IMR-90 (cell line): ENCODE measurements at regions not wholly inside any gene's neighbourhood (a gene's known extent, or its start where the extent isn't known, plus 50 kb on each side); places are given as distances from the start of the nearest gene placed in this dataset.

Experiments
- ATAC-seq: fragments of 200-7000 bp; cut with Tn5 transposase; 2 replicates; pipeline ENCODE4 v1.9.1; 2020; ENCODE audit warnings: low read depth, mild to moderate bottlenecking, moderate library complexity
- BruUV-seq: library from RNA; stranded (reverse); fragments of 400-500 nt; replicated peaks from 2 replicates; lab custom pipeline; 2021; lab: Mats Ljungman, UMichigan
- CTCF ChIA-PET: fragments of 300-600 bp; formaldehyde crosslinking; extraction: SDS; loops from one replicate; lab custom pipeline; 2021; ENCODE audit warnings: antibody characterized with exemption; lab: Yijun Ruan, JAX
- POLR2A ChIA-PET: fragments of 300-600 bp; sonication (Branson Sonifier 250); formaldehyde crosslinking; loops from one replicate; lab custom pipeline; 2022; ENCODE audit warnings: antibody characterized with exemption; ENCODE audit not compliant: unreplicated experiment; lab: Charles Lee
- DNase-seq: peaks from one replicate; pipeline ENCODE4 v3.0.0; 2013
- H2AFZ ChIP-seq: replicated peaks from 2 replicates; pipeline ENCODE3; 2013; ENCODE audit warnings: low read length, mild to moderate bottlenecking; ENCODE audit not compliant: poor library complexity
- H2AK5ac ChIP-seq: 2 replicates; pipeline ENCODE4 v1.6.1; 2013; ENCODE audit warnings: low read depth, low read length, inconsistent platforms
- H2AK9ac ChIP-seq: replicated peaks from 2 replicates; pipeline ENCODE3; 2013; ENCODE audit warnings: mild to moderate bottlenecking, low read depth, low read length, moderate library complexity; ENCODE audit not compliant: poor library complexity
- H2BK120ac ChIP-seq: 2 replicates; pipeline ENCODE4 v1.6.1; 2013; ENCODE audit warnings: low read depth, low read length, inconsistent platforms
- H2BK15ac ChIP-seq: 3 replicates; pipeline ENCODE4 v1.6.1; 2013; ENCODE audit warnings: low read depth, low read length, inconsistent platforms
- H2BK20ac ChIP-seq: 2 replicates; pipeline ENCODE4 v1.6.1; 2013; ENCODE audit warnings: low read depth, mild to moderate bottlenecking, inconsistent platforms, low read length, moderate library complexity
- H2BK5ac ChIP-seq: 2 replicates; pipeline ENCODE4 v1.6.1; 2013; ENCODE audit warnings: mild to moderate bottlenecking, low read depth, low read length, inconsistent platforms; ENCODE audit not compliant: poor library complexity, severe bottlenecking
- H3K14ac ChIP-seq: replicated peaks from 2 replicates; pipeline ENCODE4 v1.6.1; 2013; ENCODE audit warnings: low read depth, low read length, inconsistent platforms
- H3K18ac ChIP-seq: 2 replicates; pipeline ENCODE4 v1.6.1; 2013; ENCODE audit warnings: low read depth, low read length, control low read depth
- H3K23ac ChIP-seq: 2 replicates; pipeline ENCODE4 v1.6.1; 2013; ENCODE audit warnings: low read depth, low read length, inconsistent platforms
- H3K27ac ChIP-seq: 2 replicates; pipeline ENCODE4 v1.5.1; 2013; ENCODE audit warnings: mild to moderate bottlenecking, control low read depth, low read length; ENCODE audit not compliant: insufficient read depth
- H3K27me3 ChIP-seq: 2 replicates; pipeline ENCODE4 v1.6.1; 2013; ENCODE audit warnings: low read length; ENCODE audit not compliant: control insufficient read depth, insufficient read depth
- H3K36me3 ChIP-seq: 2 replicates; pipeline ENCODE4 v1.6.1; 2013; ENCODE audit warnings: low read length, mixed read lengths; ENCODE audit not compliant: control insufficient read depth, insufficient read depth
- H3K4ac ChIP-seq: 2 replicates; pipeline ENCODE4 v1.6.1; 2013; ENCODE audit warnings: low read depth, low read length, inconsistent platforms
- H3K4me1 ChIP-seq: 2 replicates; pipeline ENCODE4 v1.6.1; 2013; ENCODE audit warnings: low read length, mixed read lengths; ENCODE audit not compliant: control insufficient read depth, insufficient read depth
- H3K4me2 ChIP-seq: 2 replicates; pipeline ENCODE4 v1.6.1; 2013; ENCODE audit warnings: low read depth, mild to moderate bottlenecking, control low read depth, low read length, moderate library complexity
- H3K4me3 ChIP-seq: 2 replicates; pipeline ENCODE4 v1.5.1; 2013; ENCODE audit warnings: low read depth, mild to moderate bottlenecking, control low read depth, low read length, moderate library complexity; ENCODE audit not compliant: insufficient read depth
- H3K56ac ChIP-seq: 2 replicates; pipeline ENCODE4 v1.6.1; 2013; ENCODE audit warnings: low read length, inconsistent platforms; ENCODE audit not compliant: insufficient read depth; ENCODE audit errors: extremely low read depth
- H3K79me1 ChIP-seq, 2 experiments: 2 replicates each; pipeline ENCODE4 v1.6.1; 2013; ENCODE audit warnings: low read length in 2 of 2, inconsistent platforms in 1 of 2, low read depth in 1 of 2
- H3K9ac ChIP-seq: 2 replicates; pipeline ENCODE4 v1.6.1; 2013; ENCODE audit warnings: low read depth, low read length, control low read depth
- H3K9me1 ChIP-seq: 2 replicates; pipeline ENCODE4 v1.6.1; 2013; ENCODE audit warnings: low read length, inconsistent platforms; ENCODE audit not compliant: insufficient read depth
- H3K9me3 ChIP-seq: 2 replicates; pipeline ENCODE4 v1.6.1; 2013; ENCODE audit warnings: low read length; ENCODE audit not compliant: control insufficient read depth, insufficient read depth
- H4K20me1 ChIP-seq: 2 replicates; pipeline ENCODE4 v1.6.1; 2013; ENCODE audit warnings: low read length, inconsistent platforms; ENCODE audit not compliant: insufficient read depth
- H4K5ac ChIP-seq: 2 replicates; pipeline ENCODE4 v1.6.1; 2013; ENCODE audit warnings: mild to moderate bottlenecking, low read depth, low read length, control low read depth
- H4K8ac ChIP-seq, 2 experiments: 2 replicates each; pipeline ENCODE4 v1.6.1; 2013; ENCODE audit warnings: low read depth in 2 of 2, low read length in 2 of 2, control low read depth in 1 of 2, inconsistent platforms in 1 of 2
- H4K91ac ChIP-seq: 2 replicates; pipeline ENCODE4 v1.6.1; 2013; ENCODE audit warnings: low read depth, low read length, inconsistent platforms; ENCODE audit not compliant: insufficient read depth
- BHLHE40 ChIP-seq: fragments of 150-350 bp; IDR thresholded peaks from 2 replicates; pipeline ENCODE4 v1.6.1; 2016; ENCODE audit warnings: mild to moderate bottlenecking, low read depth, low read length
- CEBPB ChIP-seq: IDR thresholded peaks from 2 replicates; pipeline ENCODE4 v1.6.1; 2012; ENCODE audit warnings: low read depth, low read length, improper control_type of control experiment
- CHD1 ChIP-seq: IDR thresholded peaks from 2 replicates; pipeline ENCODE4 v1.6.1; 2012; ENCODE audit warnings: low read depth, low read length, improper control_type of control experiment
- FOS ChIP-seq: fragments of 150-350 bp; IDR thresholded peaks from 2 replicates; pipeline ENCODE4 v1.6.1; 2016; ENCODE audit warnings: low read depth, low read length
- MAFK ChIP-seq: IDR thresholded peaks from 2 replicates; pipeline ENCODE4 v1.6.1; 2012; ENCODE audit warnings: low read depth, low read length, improper control_type of control experiment
- MAZ ChIP-seq: IDR thresholded peaks from 2 replicates; pipeline ENCODE4 v1.6.1; 2012; ENCODE audit warnings: low read depth, mild to moderate bottlenecking, low read length, improper control_type of control experiment, moderate library complexity, borderline replicate concordance
- MXI1 ChIP-seq: IDR thresholded peaks from 2 replicates; pipeline ENCODE4 v1.6.1; 2012; ENCODE audit warnings: low read depth, mild to moderate bottlenecking, low read length, moderate library complexity, borderline replicate concordance
- POLR2A ChIP-seq: IDR thresholded peaks from 2 replicates; pipeline ENCODE4 v1.6.1; 2012; ENCODE audit warnings: mild to moderate bottlenecking, low read depth, low read length
- RAD21 ChIP-seq: IDR thresholded peaks from 2 replicates; pipeline ENCODE4 v1.6.1; 2012; ENCODE audit warnings: low read length, improper control_type of control experiment
- RFX5 ChIP-seq: IDR thresholded peaks from 2 replicates; pipeline ENCODE4 v1.8.0; 2012; ENCODE audit warnings: low read depth, mild to moderate bottlenecking, low read length, moderate library complexity
- SMC3 ChIP-seq: fragments of 150-350 bp; IDR thresholded peaks from 2 replicates; pipeline ENCODE4 v1.6.1; 2016; ENCODE audit warnings: low read depth, mild to moderate bottlenecking, antibody characterized with exemption, low read length, moderate library complexity
- WGBS, 2 experiments: methylation state at CpG; one replicate each; pipeline versions ENCODE4 v1.1.5 to v1.1.7; 2013; ENCODE audit warnings: missing lambda C conversion rate in 2 of 2; ENCODE audit not compliant: insufficient read length in 1 of 2; ENCODE audit errors: extremely low coverage in 2 of 2; 5-methylcytosine and 5-hydroxymethylcytosine counted together
- dilution Hi-C: fragments of 300-500 bp; cut with HindIII; formaldehyde crosslinking; loops from one replicate; pipeline ENCODE4 v1.14.3; 2018; ENCODE audit warnings: low sequenced_read_pairs; ENCODE audit not compliant: unreplicated experiment
- in situ Hi-C: fragments of 300-500 bp; cut with MboI; formaldehyde crosslinking; loops from 3 replicates; pipeline ENCODE4 v1.14.3; 2019; ENCODE audit warnings: low sequenced_read_pairs, inconsistent platforms, mixed read lengths
- intact Hi-C: fragments of 100-400 bp; cut with micrococcal nuclease; formaldehyde crosslinking; loops from 2 replicates; pipeline ENCODE4 v1.10.0; 2022
- TF ChIP-seq, protein P1 (sequence below): conservative IDR thresholded peaks from 2 replicates; pipeline ENCODE4 v1.5.1; 2012; ENCODE audit warnings: mild to moderate bottlenecking, low read depth, low read length, improper control_type of control experiment
- TF ChIP-seq, protein P2 (sequence below): fragments of 150-350 bp; IDR thresholded peaks from 2 replicates; pipeline ENCODE4 v1.6.1; 2016; ENCODE audit warnings: low read depth, mild to moderate bottlenecking, low read length, moderate library complexity, borderline replicate concordance

DNA sequence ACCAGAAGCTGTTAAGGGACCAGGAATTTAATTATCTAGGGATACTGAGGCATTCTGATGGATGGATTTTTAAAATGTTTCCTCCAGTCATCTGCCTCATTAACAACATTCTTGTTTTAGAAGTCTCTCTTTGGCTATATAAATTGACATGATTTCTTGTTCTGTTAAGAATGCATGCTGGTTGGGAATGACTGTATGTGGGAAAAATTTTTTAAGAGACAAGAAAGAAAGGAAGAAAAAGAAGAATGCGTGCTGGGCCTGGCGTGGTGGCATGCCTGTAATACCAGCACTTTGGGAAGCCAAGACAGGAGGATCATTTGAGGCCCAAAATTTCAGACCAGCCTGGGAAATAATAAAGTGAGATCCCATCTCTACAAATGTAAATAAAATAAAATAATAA, 203.6 kb downstream of the GJA1 start:
- Histone ChIP-seq H3K27ac (no peak overlapping the region), H4K20me1 (no peaks in the 10 kb centered on the region), H4K8ac (no peak overlapping the region), H3K79me1 (no peaks in the 10 kb centered on the region), H3K56ac (no peak overlapping the region), H3K9me1 (no peaks in the 10 kb centered on the region), H4K5ac (no peak overlapping the region), H2BK15ac (no peak overlapping the region), H3K4ac (no peak overlapping the region), H3K9me3 (peaks cover 14% of the 10 kb centered on the region), H2AK9ac (no peak overlapping the region), H3K4me1 (no peaks in the 10 kb centered on the region), H2BK120ac (no peak overlapping the region), H3K27me3 (no peaks in the 10 kb centered on the region), H3K14ac (no peak overlapping the region), H3K4me3 (no peak overlapping the region), H3K4me2 (no peak overlapping the region), H4K91ac (no peak overlapping the region), H2AK5ac (no peak overlapping the region), H2BK20ac (no peak overlapping the region), H3K18ac (no peak overlapping the region), H3K36me3 (no peaks in the 10 kb centered on the region), H2BK5ac (no peak overlapping the region), H3K23ac (no peak overlapping the region), H2AFZ (no peak overlapping the region), H3K9ac (no peak overlapping the region)
- in situ Hi-C loops (no loop called here), dilution Hi-C loops (no loop called here), intact Hi-C loops (no loop called here)
- ATAC-seq (no peak), DNase-seq (no peak)
- POLR2A ChIA-PET = no interaction called here
- BruUV-seq = no TSS peak
- CTCF ChIA-PET = no interaction called here
- TF ChIP-seq, protein P1, sequence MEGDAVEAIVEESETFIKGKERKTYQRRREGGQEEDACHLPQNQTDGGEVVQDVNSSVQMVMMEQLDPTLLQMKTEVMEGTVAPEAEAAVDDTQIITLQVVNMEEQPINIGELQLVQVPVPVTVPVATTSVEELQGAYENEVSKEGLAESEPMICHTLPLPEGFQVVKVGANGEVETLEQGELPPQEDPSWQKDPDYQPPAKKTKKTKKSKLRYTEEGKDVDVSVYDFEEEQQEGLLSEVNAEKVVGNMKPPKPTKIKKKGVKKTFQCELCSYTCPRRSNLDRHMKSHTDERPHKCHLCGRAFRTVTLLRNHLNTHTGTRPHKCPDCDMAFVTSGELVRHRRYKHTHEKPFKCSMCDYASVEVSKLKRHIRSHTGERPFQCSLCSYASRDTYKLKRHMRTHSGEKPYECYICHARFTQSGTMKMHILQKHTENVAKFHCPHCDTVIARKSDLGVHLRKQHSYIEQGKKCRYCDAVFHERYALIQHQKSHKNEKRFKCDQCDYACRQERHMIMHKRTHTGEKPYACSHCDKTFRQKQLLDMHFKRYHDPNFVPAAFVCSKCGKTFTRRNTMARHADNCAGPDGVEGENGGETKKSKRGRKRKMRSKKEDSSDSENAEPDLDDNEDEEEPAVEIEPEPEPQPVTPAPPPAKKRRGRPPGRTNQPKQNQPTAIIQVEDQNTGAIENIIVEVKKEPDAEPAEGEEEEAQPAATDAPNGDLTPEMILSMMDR = no peak
- TF ChIP-seq BHLHE40 (no peak), MAFK (no peak), CEBPB (no peak), SMC3 (no peak), FOS (no peak), POLR2A (no peak), CHD1 (no peak), MXI1 (no peak), RFX5 (no peak), RAD21 (no peak), MAZ (no peak)
- TF ChIP-seq, protein P2, sequence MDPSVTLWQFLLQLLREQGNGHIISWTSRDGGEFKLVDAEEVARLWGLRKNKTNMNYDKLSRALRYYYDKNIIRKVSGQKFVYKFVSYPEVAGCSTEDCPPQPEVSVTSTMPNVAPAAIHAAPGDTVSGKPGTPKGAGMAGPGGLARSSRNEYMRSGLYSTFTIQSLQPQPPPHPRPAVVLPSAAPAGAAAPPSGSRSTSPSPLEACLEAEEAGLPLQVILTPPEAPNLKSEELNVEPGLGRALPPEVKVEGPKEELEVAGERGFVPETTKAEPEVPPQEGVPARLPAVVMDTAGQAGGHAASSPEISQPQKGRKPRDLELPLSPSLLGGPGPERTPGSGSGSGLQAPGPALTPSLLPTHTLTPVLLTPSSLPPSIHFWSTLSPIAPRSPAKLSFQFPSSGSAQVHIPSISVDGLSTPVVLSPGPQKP = no peak
- no CpG with 5 or more reads among the region's 2 CpGs for WGBS, 2 experiments
